HUES48 (cell line): ENCODE measurements at regions not wholly inside any gene's neighbourhood (a gene's known extent, or its start where the extent isn't known, plus 50 kb on each side); places are given as distances from the start of the nearest gene placed in this dataset.
"Not testable (repeated sequence)": the region's sequence is repeated elsewhere in the genome, so short reads cannot be mapped to it uniquely, and the experiment has no call there.

Source experiments
- H3K27ac ChIP-seq: one replicate; pipeline ENCODE4 v1.7.0; 2013; ENCODE audit warnings: low read depth, low read length, inconsistent platforms
- H3K27me3 ChIP-seq: 2 replicates; pipeline ENCODE4 v1.6.1; 2013; ENCODE audit warnings: mild to moderate bottlenecking, low read length; ENCODE audit not compliant: control insufficient read depth, insufficient read depth
- H3K36me3 ChIP-seq: 2 replicates; pipeline ENCODE4 v1.6.1; 2013; ENCODE audit warnings: low read length; ENCODE audit not compliant: control insufficient read depth, insufficient read depth
- H3K4me1 ChIP-seq: 2 replicates; pipeline ENCODE4 v1.6.1; 2013; ENCODE audit warnings: mild to moderate bottlenecking, low read length; ENCODE audit not compliant: control insufficient read depth, insufficient read depth
- H3K4me3 ChIP-seq: 2 replicates; pipeline ENCODE4 v1.5.1; 2013; ENCODE audit warnings: mild to moderate bottlenecking, low read depth, low read length
- H3K9ac ChIP-seq: 2 replicates; pipeline ENCODE4 v1.6.1; 2013; ENCODE audit warnings: mild to moderate bottlenecking, low read depth, low read length, moderate library complexity
- H3K9me3 ChIP-seq: 2 replicates; pipeline ENCODE4 v1.6.1; 2013; ENCODE audit warnings: low read length; ENCODE audit not compliant: control insufficient read depth, insufficient read depth

GRCh38 chr2:210860276-210860675 is 303.9 kb downstream of the CPS1 start:
- Histone ChIP-seq H3K9me3 (no peaks in the 10 kb centered on the region), H3K4me1 (peaks cover 55% of the 10 kb centered on the region), H3K27me3 (no peaks in the 10 kb centered on the region), H3K9ac (no peak overlapping the region), H3K36me3 (no peaks in the 10 kb centered on the region), H3K27ac (peak overlapping the region; percentile 44), H3K4me3 (no peak overlapping the region)

- Histone ChIP-seq H3K9ac (no peak overlapping the region), H3K4me1 (peaks cover 55% of the 10 kb centered on the region), H3K36me3 (no peaks in the 10 kb centered on the region), H3K27me3 (no peaks in the 10 kb centered on the region), H3K4me3 (no peak overlapping the region), H3K27ac (no peak overlapping the region), H3K9me3 (no peaks in the 10 kb centered on the region)
Observed at GRCh38 chr2:210861038-210861665, 304.8 kb downstream of the CPS1 start.

- Histone ChIP-seq H3K4me1 (peaks cover 55% of the 10 kb centered on the region), H3K9ac (no peak overlapping the region), H3K27ac (no peak overlapping the region), H3K36me3 (no peaks in the 10 kb centered on the region), H3K4me3 (no peak overlapping the region), H3K27me3 (no peaks in the 10 kb centered on the region), H3K9me3 (no peaks in the 10 kb centered on the region)
Observed at GRCh38 chr2:210862283-210863065, 306.1 kb downstream of the CPS1 start.

GRCh38 chr2:210863283-210863682 is 306.9 kb downstream of the CPS1 start:
- H3K27ac ChIP-seq: peak overlapping the region; percentile 7
- H3K4me3 ChIP-seq: no peak overlapping the region
- no peak overlapping the region for H3K9ac ChIP-seq
- H3K4me1 ChIP-seq: peaks cover 51% of the 10 kb centered on the region
- H3K27me3 ChIP-seq: no peaks in the 10 kb centered on the region
- no peaks in the 10 kb centered on the region for H3K9me3 ChIP-seq
- H3K36me3 ChIP-seq: no peaks in the 10 kb centered on the region

- H3K9me3 ChIP-seq, H3K27ac ChIP-seq, H3K36me3 ChIP-seq, H3K27me3 ChIP-seq, H3K9ac ChIP-seq, H3K4me1 ChIP-seq, H3K4me3 ChIP-seq: not testable (repeated sequence)
Observed at GRCh38 chr2:210871566-210871965, 315.2 kb downstream of the CPS1 start.

- H3K36me3 ChIP-seq: no peaks in the 10 kb centered on the region
- H3K27ac ChIP-seq: no peak overlapping the region
- H3K9ac ChIP-seq: no peak overlapping the region
- no peaks in the 10 kb centered on the region for H3K27me3 ChIP-seq
- no peaks in the 10 kb centered on the region for H3K4me1 ChIP-seq
- no peaks in the 10 kb centered on the region for H3K9me3 ChIP-seq
- H3K4me3 ChIP-seq: no peak overlapping the region
Observed at GRCh38 chr2:210873631-210874030, 317.2 kb downstream of the CPS1 start.

- no peaks in the 10 kb centered on the region for H3K4me1 ChIP-seq
- no peaks in the 10 kb centered on the region for H3K36me3 ChIP-seq
- H3K9me3 ChIP-seq: no peaks in the 10 kb centered on the region
- no peak overlapping the region for H3K27ac ChIP-seq
- H3K9ac ChIP-seq: no peak overlapping the region
- no peak overlapping the region for H3K4me3 ChIP-seq
- H3K27me3 ChIP-seq: no peaks in the 10 kb centered on the region
Observed at GRCh38 chr2:210884227-210884626, 327.8 kb downstream of the CPS1 start.

GRCh38 chr2:210888035-210888434 is 331.6 kb downstream of the CPS1 start:
- Histone ChIP-seq H3K9me3 (no peaks in the 10 kb centered on the region), H3K9ac (no peak overlapping the region), H3K36me3 (no peaks in the 10 kb centered on the region), H3K27me3 (no peaks in the 10 kb centered on the region), H3K4me3 (no peak overlapping the region), H3K27ac (no peak overlapping the region), H3K4me1 (no peaks in the 10 kb centered on the region)

GRCh38 chr2:210895132-210895531 is 338.7 kb downstream of the CPS1 start:
- no peaks in the 10 kb centered on the region for H3K36me3 ChIP-seq
- H3K4me1 ChIP-seq: no peaks in the 10 kb centered on the region
- H3K27ac ChIP-seq: no peak overlapping the region
- no peaks in the 10 kb centered on the region for H3K27me3 ChIP-seq
- H3K9me3 ChIP-seq: no peaks in the 10 kb centered on the region
- no peak overlapping the region for H3K4me3 ChIP-seq
- H3K9ac ChIP-seq: no peak overlapping the region

GRCh38 chr2:210899131-210899530 is 342.7 kb downstream of the CPS1 start:
- Histone ChIP-seq H3K9me3 (no peaks in the 10 kb centered on the region), H3K4me3 (no peak overlapping the region), H3K4me1 (no peaks in the 10 kb centered on the region), H3K36me3 (no peaks in the 10 kb centered on the region), H3K27ac (no peak overlapping the region), H3K27me3 (no peaks in the 10 kb centered on the region), H3K9ac (no peak overlapping the region)

GRCh38 chr2:210901326-210901725 is 344.9 kb downstream of the CPS1 start:
- Histone ChIP-seq H3K36me3 (no peaks in the 10 kb centered on the region), H3K27ac (no peak overlapping the region), H3K4me1 (no peaks in the 10 kb centered on the region), H3K27me3 (no peaks in the 10 kb centered on the region), H3K9ac (no peak overlapping the region), H3K4me3 (no peak overlapping the region), H3K9me3 (no peaks in the 10 kb centered on the region)
